Endothelial cell (in vitro differentiated cells): ENCODE measurements at regions not wholly inside any gene's neighbourhood (a gene's known extent, or its start where the extent isn't known, plus 50 kb on each side); places are given as distances from the start of the nearest gene placed in this dataset.

Experiments used
- DNase-seq: peaks from one replicate; pipeline ENCODE4 v3.0.0; 2021; ENCODE audit warnings: low spot score
- H3K27ac Mint-ChIP-seq: one replicate; pipeline ENCODE4 v1.8.0; 2021; ENCODE audit warnings: mixed read lengths, inconsistent platforms; ENCODE audit not compliant: unreplicated experiment
- H3K27me3 Mint-ChIP-seq: one replicate; pipeline ENCODE4 v1.8.0; 2021; ENCODE audit warnings: mild to moderate bottlenecking, moderate library complexity, mixed read lengths, inconsistent platforms; ENCODE audit not compliant: unreplicated experiment
- H3K36me3 Mint-ChIP-seq: one replicate; pipeline ENCODE4 v1.8.0; 2021; ENCODE audit warnings: mild to moderate bottlenecking, low read depth, mixed read lengths, inconsistent platforms; ENCODE audit not compliant: unreplicated experiment
- H3K4me1 Mint-ChIP-seq: one replicate; pipeline ENCODE4 v1.8.0; 2021; ENCODE audit warnings: mild to moderate bottlenecking, mixed read lengths, inconsistent platforms; ENCODE audit not compliant: unreplicated experiment
- H3K4me3 Mint-ChIP-seq: one replicate; pipeline ENCODE4 v1.8.0; 2021; ENCODE audit warnings: mild to moderate bottlenecking, mixed read lengths, inconsistent platforms; ENCODE audit not compliant: unreplicated experiment
- H3K9me3 Mint-ChIP-seq: one replicate; pipeline ENCODE4 v1.8.0; 2021; ENCODE audit warnings: mixed read lengths, inconsistent platforms; ENCODE audit not compliant: unreplicated experiment
- CTCF ChIP-seq: fragments of 200-600 bp; sonication (generic); IDR thresholded peaks from one replicate; pipeline ENCODE4 v1.5.0; 2021; ENCODE audit warnings: antibody characterized with exemption; ENCODE audit not compliant: unreplicated experiment

- no peaks in the 10 kb centered on the region for H3K9me3 Mint-ChIP-seq
- H3K27me3 Mint-ChIP-seq: no peaks in the 10 kb centered on the region
- no peak for TF ChIP-seq CTCF
- H3K27ac Mint-ChIP-seq: no peak overlapping the region
- no peaks in the 10 kb centered on the region for H3K4me1 Mint-ChIP-seq
- no peak overlapping the region for H3K4me3 Mint-ChIP-seq
- no peaks in the 10 kb centered on the region for H3K36me3 Mint-ChIP-seq
- no peak for DNase-seq
These were observed 364.1 kb downstream of the PDGFC start for GRCh38 chr4:156607478-156607857.

GRCh38 chr4:156606554-156607477 lies 364.8 kb downstream of the PDGFC start:
- Mint-ChIP-seq H3K36me3 (peaks cover 2% of the 10 kb centered on the region), H3K27me3 (no peaks in the 10 kb centered on the region), H3K4me3 (no peak overlapping the region), H3K27ac (no peak overlapping the region), H3K4me1 (no peaks in the 10 kb centered on the region), H3K9me3 (no peaks in the 10 kb centered on the region)
- no peak for DNase-seq
- TF ChIP-seq CTCF: no peak

- H3K27me3 Mint-ChIP-seq: no peaks in the 10 kb centered on the region
- H3K4me3 Mint-ChIP-seq: no peak overlapping the region
- peaks cover 7% of the 10 kb centered on the region for H3K36me3 Mint-ChIP-seq
- no peak overlapping the region for H3K27ac Mint-ChIP-seq
- peaks cover 5% of the 10 kb centered on the region for H3K9me3 Mint-ChIP-seq
- TF ChIP-seq CTCF: no peak
- DNase-seq: no peak
- H3K4me1 Mint-ChIP-seq: peaks cover 6% of the 10 kb centered on the region
These were observed 373.4 kb downstream of the PDGFC start for GRCh38 chr4:156598138-156598681.

GRCh38 chr4:156596706-156597329 lies 374.8 kb downstream of the PDGFC start:
- Mint-ChIP-seq H3K27ac (no peak overlapping the region), H3K27me3 (no peaks in the 10 kb centered on the region), H3K36me3 (peaks cover 5% of the 10 kb centered on the region), H3K9me3 (peaks cover 5% of the 10 kb centered on the region), H3K4me3 (no peak overlapping the region), H3K4me1 (peaks cover 6% of the 10 kb centered on the region)
- DNase-seq: no peak
- no peak for TF ChIP-seq CTCF

- peaks cover 6% of the 10 kb centered on the region for H3K4me1 Mint-ChIP-seq
- H3K9me3 Mint-ChIP-seq: peaks cover 5% of the 10 kb centered on the region
- no peaks in the 10 kb centered on the region for H3K36me3 Mint-ChIP-seq
- no peak overlapping the region for H3K4me3 Mint-ChIP-seq
- H3K27me3 Mint-ChIP-seq: no peaks in the 10 kb centered on the region
- TF ChIP-seq CTCF: no peak
- no peak overlapping the region for H3K27ac Mint-ChIP-seq
- DNase-seq: no peak
These were observed 375.6 kb downstream of the PDGFC start for GRCh38 chr4:156596026-156596425.
